ENCODE measurements at regions not wholly inside any gene's neighbourhood (a gene's known extent, or its start where the extent isn't known, plus 50 kb on each side); places are given as distances from the start of the nearest gene placed in this dataset.
"Not testable (repeated sequence)": the region's sequence is repeated elsewhere in the genome, so short reads cannot be mapped to it uniquely, and the experiment has no call there.

DNA sequence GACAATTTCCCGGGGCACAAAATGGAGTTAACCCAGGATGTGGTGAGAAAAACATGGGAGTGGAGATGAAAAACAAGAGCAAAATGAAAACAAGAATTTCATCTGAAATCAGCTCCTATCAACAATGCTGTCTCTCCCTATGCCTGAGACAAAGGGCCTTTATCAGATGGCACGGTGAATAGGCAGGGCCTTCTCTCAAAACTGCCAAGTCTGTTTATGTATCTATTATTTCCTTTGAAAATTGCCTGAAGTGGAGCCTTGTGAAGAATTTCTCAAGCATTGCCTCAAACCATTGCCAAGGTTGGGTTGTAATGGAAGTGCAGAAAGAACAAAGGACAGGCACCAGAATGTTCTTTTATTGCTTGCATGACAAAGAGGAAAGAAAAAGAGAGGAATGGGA is 74.7 kb downstream of the BTBD3 start:
- Histone ChIP-seq H3K27me3 (no peaks in the 10 kb centered on the region), H3K9me3 (no peaks in the 10 kb centered on the region), H3K4me1 (peaks cover 4% of the 10 kb centered on the region), H3K36me3 (replicated peaks in 1 of 2; ENCODE audit: insufficient read depth in 1 of 2, low read depth in 2 of 2) (no peaks in the 10 kb centered on the region), H3K27ac (no peak overlapping the region), H3K4me3 (no peak overlapping the region)
- ATAC-seq, result no peak
- TF ChIP-seq POLR2A (IDR thresholded peaks at IDR 0.05), result no peak
- TF ChIP-seq, protein P1, sequence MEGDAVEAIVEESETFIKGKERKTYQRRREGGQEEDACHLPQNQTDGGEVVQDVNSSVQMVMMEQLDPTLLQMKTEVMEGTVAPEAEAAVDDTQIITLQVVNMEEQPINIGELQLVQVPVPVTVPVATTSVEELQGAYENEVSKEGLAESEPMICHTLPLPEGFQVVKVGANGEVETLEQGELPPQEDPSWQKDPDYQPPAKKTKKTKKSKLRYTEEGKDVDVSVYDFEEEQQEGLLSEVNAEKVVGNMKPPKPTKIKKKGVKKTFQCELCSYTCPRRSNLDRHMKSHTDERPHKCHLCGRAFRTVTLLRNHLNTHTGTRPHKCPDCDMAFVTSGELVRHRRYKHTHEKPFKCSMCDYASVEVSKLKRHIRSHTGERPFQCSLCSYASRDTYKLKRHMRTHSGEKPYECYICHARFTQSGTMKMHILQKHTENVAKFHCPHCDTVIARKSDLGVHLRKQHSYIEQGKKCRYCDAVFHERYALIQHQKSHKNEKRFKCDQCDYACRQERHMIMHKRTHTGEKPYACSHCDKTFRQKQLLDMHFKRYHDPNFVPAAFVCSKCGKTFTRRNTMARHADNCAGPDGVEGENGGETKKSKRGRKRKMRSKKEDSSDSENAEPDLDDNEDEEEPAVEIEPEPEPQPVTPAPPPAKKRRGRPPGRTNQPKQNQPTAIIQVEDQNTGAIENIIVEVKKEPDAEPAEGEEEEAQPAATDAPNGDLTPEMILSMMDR (IDR thresholded peaks at IDR 0.05), result no peak
- no peak for DNase-seq
- WGBS, 2 donors, result 61 to 92% methylated on average over 2 of the region's 2 CpGs
- intact Hi-C loops (cut with DNase I), result no loop called here

DNA sequence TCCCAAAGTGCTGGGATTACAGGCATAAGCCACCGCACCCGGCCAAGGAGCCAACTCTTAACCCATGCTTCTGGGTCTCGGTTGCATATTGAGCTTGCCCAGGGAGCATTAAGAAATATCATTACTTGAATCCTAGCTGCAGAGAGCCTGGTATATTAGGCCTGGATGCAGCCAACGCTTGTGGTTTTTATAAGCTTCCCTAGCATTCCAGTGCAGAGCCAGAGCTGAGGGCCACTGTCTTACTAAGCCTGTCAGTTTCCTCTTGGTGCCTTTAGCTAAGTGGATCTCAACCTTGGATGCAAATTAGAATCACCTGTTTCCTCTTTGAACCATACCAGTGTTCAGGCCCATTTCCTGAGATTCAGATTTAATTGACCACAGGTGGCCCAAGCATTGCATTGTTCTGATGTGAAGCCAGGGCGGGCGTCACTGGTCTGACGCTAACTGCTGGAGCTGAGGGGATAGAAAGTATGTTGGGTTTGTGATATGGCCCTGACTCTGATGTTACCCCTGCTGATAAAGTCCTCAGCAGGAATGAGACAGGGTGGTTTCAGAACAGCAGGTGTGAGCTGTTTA is 76.3 kb downstream of the BTBD3 start:
- ATAC-seq (peak; percentile 38), DNase-seq (no peak)
- Histone ChIP-seq H3K9me3 (no peaks in the 10 kb centered on the region), H3K36me3 (replicated peaks in 1 of 2; ENCODE audit: insufficient read depth in 1 of 2, low read depth in 2 of 2) (no peaks in the 10 kb centered on the region), H3K27ac (no peak overlapping the region), H3K4me3 (no peak overlapping the region), H3K4me1 (no peaks in the 10 kb centered on the region), H3K27me3 (no peaks in the 10 kb centered on the region)
- WGBS, 2 donors, result 83 to 94% methylated on average over 7 of the region's 7 CpGs
- intact Hi-C loops (cut with DNase I), result no loop called here
- TF ChIP-seq, protein P1 (IDR thresholded peaks at IDR 0.05), result no peak
- no peak for TF ChIP-seq POLR2A (IDR thresholded peaks at IDR 0.05)

DNA sequence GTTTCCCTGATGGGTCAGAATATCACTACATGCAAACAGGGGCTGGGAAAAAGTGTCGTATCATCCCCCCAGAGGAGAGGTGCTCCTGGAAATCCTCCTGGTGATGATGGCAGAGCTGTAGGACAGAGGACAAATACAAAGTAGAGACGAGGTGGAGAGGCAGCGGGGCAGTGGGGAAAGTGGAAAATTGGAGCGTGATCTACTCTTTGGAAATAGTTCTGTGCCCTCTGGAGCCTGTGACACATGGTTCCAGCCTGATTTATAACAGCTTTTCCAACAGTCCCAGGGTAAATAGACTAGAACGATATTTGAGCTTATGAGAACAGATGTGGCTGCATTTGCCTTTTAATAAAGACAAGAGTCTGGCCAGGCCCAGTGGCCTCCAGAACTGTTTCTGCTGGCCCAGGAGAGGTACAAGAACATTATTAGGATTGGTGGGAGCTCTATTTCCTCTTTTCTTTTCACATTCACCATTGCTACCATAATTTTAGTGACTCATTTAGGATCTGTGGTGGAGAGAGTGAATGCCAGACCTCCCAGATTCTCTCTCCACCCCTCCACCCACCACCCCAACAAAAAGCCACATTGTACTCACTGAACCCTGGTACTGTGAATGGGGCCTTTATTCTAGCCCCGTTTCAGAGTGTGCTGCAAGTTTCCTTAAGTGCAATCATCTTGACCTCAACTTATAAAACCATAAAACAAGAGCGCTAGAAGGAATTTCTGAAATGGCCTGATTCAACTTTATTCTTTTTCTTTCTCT is 78.3 kb downstream of the BTBD3 start:
- DNase-seq, result no peak
- ATAC-seq, result no peak
- Histone ChIP-seq H3K4me1 (no peaks in the 10 kb centered on the region), H3K9me3 (no peaks in the 10 kb centered on the region), H3K36me3 (replicated peaks in 1 of 2; ENCODE audit: insufficient read depth in 1 of 2, low read depth in 2 of 2) (no peaks in the 10 kb centered on the region), H3K27ac (no peak overlapping the region), H3K4me3 (no peak overlapping the region), H3K27me3 (no peaks in the 10 kb centered on the region)
- TF ChIP-seq, protein P1 (IDR thresholded peaks at IDR 0.05), result no peak
- TF ChIP-seq POLR2A (IDR thresholded peaks at IDR 0.05), result no peak
- WGBS, 2 donors, result 63 to 66% methylated on average over 7 of the region's 7 CpGs
- intact Hi-C loops (cut with DNase I), result no loop called here

DNA sequence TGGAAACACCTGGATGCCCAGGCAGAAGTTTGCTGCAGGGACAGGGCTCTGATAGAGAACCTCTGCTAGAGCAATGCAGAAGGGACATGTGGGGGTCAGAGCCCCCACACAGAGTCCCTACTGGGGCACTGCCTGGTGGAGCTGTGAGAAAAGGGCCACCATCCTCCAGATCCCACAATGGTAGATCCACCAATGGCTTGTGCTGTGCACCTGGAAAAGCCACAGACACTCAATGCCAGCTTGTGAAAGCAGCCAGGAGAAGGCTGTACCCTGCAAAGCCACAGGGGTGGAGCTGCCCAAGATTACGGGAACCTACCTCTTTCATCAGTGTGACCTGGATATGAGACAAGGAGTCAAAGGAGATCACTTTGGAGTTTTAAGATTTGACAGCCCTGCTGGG is 87.1 kb downstream of the BTBD3 start:
- H3K4me1 ChIP-seq; H3K9me3 ChIP-seq; H3K27ac ChIP-seq; intact Hi-C loops (cut with DNase I); DNase-seq; ATAC-seq; H3K27me3 ChIP-seq; H3K4me3 ChIP-seq; H3K36me3 ChIP-seq (replicated peaks in 1 of 2; ENCODE audit: insufficient read depth in 1 of 2, low read depth in 2 of 2): not testable (repeated sequence)
- WGBS, 2 donors, result 67 to 100% methylated on average over 1 of the region's 1 CpG

DNA sequence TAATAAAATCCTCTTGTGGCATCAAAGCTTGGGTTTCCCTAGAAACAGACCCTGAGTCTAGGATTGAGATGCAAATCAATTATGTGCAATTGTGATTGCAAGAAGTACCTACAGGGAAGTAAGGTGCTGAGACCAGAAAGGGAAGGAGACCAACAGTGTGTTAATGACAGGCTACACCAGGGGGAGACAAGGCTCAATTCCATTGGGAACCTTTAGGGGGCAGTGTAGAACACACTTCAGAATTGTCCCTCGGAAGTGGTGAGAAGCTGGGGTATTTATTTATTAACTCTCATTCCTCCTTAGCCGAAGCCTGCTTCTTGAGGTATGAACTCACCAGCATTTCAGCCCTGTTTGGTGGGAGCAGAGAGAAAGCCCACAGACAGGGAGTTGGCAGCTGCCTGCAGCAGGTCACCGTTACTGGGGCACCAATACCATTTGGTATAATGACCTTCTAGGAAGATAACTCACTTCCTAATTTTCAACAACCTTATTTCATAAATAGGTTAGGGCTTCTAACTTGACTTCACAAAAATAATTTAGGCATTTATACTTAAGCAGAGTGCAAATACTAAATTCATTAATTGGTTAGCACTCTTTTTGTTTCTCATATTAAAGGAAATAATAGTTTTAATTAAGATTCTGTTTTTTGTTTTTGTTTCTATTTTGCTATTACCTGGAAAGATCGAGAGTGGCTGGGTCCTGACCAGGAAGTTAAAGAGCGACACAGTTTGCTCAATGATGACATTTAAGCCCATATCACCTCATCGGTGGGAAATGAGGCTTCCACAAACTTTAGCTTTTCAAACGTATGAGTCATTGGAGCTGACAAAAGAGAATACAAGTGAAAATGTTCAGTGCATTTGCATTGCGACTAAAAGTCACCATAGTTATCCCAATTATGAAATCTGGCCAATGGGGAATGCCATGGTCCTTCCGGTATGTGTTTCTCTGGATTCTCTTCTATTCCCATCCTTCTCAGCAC is 94.8 kb downstream of the BTBD3 start:
- Histone ChIP-seq H3K27ac (no peak overlapping the region), H3K4me1 (peaks cover 6% of the 10 kb centered on the region), H3K4me3 (no peak overlapping the region), H3K9me3 (no peaks in the 10 kb centered on the region), H3K27me3 (no peaks in the 10 kb centered on the region), H3K36me3 (replicated peaks in 1 of 2; ENCODE audit: insufficient read depth in 1 of 2, low read depth in 2 of 2) (no peaks in the 10 kb centered on the region)
- DNase-seq (peak; percentile 68 to 73 (median 72)), ATAC-seq (peak; percentile 99)
- WGBS, 2 donors, result 52 to 59% methylated on average over 9 of the region's 9 CpGs
- TF ChIP-seq, protein P1 (IDR thresholded peaks at IDR 0.05), result peak; percentile 90 to 100 (median 99)
- TF ChIP-seq POLR2A (IDR thresholded peaks at IDR 0.05), result no peak
- intact Hi-C loops (cut with DNase I), result loop anchor here (10.0 kb wide), 1 partner anchor 202 kb away; no protein-coding TSS in a partner anchor

Measured in body of pancreas (tissue), 4 donors.